ENCODE measurements at regions not wholly inside any gene's neighbourhood (a gene's known extent, or its start where the extent isn't known, plus 50 kb on each side); places are given as distances from the start of the nearest gene placed in this dataset.

- TF ChIP-seq FOXP4 (CRISPR knock-in tag; IDR thresholded peaks at IDR 0.05) (peak; percentile 77), NFAT5 (CRISPR knock-in tag; IDR thresholded peaks at IDR 0.05) (no peak), ZNF646 (CRISPR knock-in tag; IDR thresholded peaks at IDR 0.05) (no peak), GRHL1 (CRISPR knock-in tag; conservative IDR thresholded peaks at IDR 0.05) (no peak), U2AF2 (IDR thresholded peaks at IDR 0.05; ENCODE audit: low read depth, low read length) (no peak), NR3C1 (CRISPR knock-in tag; IDR thresholded peaks at IDR 0.05) (no peak), ELF3 (CRISPR knock-in tag; IDR thresholded peaks at IDR 0.05) (peak; percentile 88), TBL1XR1 (IDR thresholded peaks at IDR 0.05; ENCODE audit: borderline replicate concordance, low read length, partially characterized antibody) (no peak), HDAC2 (CRISPR knock-in tag; IDR thresholded peaks at IDR 0.05) (peak; percentile 89), NFIC (IDR thresholded peaks at IDR 0.05; ENCODE audit: low read length) (0 out of 2 replicates have a peak, but pooled peaks have one; percentile 23), CEBPG (CRISPR knock-in tag; IDR thresholded peaks at IDR 0.05) (peak; percentile 78), ZBTB37 (CRISPR knock-in tag; IDR thresholded peaks at IDR 0.05) (no peak), KAT8 (CRISPR knock-in tag; IDR thresholded peaks at IDR 0.05) (0 out of 2 replicates have a peak, but pooled peaks have one; percentile 54), ZNF558 (CRISPR knock-in tag; IDR thresholded peaks at IDR 0.05; ENCODE audit: borderline replicate concordance) (no peak)
These were observed 322.2 kb upstream of the DIO3 start (continued) for GRCh38 chr14:101239065-101239464.
